ENCODE measurements at regions not wholly inside any gene's neighbourhood (a gene's known extent, or its start where the extent isn't known, plus 50 kb on each side); places are given as distances from the start of the nearest gene placed in this dataset.

GRCh38 chr13:56687131-56687530 lies 453.6 kb upstream of the PRR20A start:
- TF ChIP-seq FOXM1 (IDR thresholded peaks at IDR 0.05; ENCODE audit: borderline replicate concordance): no peak
- TF ChIP-seq ARNT (IDR thresholded peaks at IDR 0.05): no peak
- TF ChIP-seq CTBP1 (IDR thresholded peaks at IDR 0.05; ENCODE audit: borderline replicate concordance): no peak
- no peak for TF ChIP-seq L3MBTL2 (conservative IDR thresholded peaks at IDR 0.05)
- no peak for TF ChIP-seq PKNOX1 (IDR thresholded peaks at IDR 0.05)
- no peak for TF ChIP-seq BHLHE40 (IDR thresholded peaks at IDR 0.05; ENCODE audit: borderline replicate concordance)
- TF ChIP-seq ZNF384 (IDR thresholded peaks at IDR 0.05): no peak
- no peak for TF ChIP-seq ELF4 (IDR thresholded peaks at IDR 0.05)
- no peak for TF ChIP-seq FOXA1 (IDR thresholded peaks at IDR 0.05)
- no peak for TF ChIP-seq SUZ12 (IDR thresholded peaks at IDR 0.05)
- no peak for TF ChIP-seq HDGF (IDR thresholded peaks at IDR 0.05; ENCODE audit: borderline replicate concordance)
- TF ChIP-seq NFRKB (IDR thresholded peaks at IDR 0.05): no peak
- TF ChIP-seq SP1 (IDR thresholded peaks at IDR 0.05): no peak
- TF ChIP-seq FOXK2 (IDR thresholded peaks at IDR 0.05): no peak
